Hepatocyte (in vitro differentiated cells): ENCODE measurements at regions not wholly inside any gene's neighbourhood (a gene's known extent, or its start where the extent isn't known, plus 50 kb on each side); places are given as distances from the start of the nearest gene placed in this dataset.
"Not testable (repeated sequence)": the region's sequence is repeated elsewhere in the genome, so short reads cannot be mapped to it uniquely, and the experiment has no call there.

Experiments used
- DNase-seq: peaks from one replicate; pipeline ENCODE4 v3.0.0-alpha.2; 2016; ENCODE audit warnings: low spot score
- H2AFZ ChIP-seq: fragments of 200-600 bp; sonication (generic); 2 replicates; pipeline ENCODE4 v1.6.0; 2016; ENCODE audit warnings: antibody characterized with exemption, mild to moderate bottlenecking
- H3K27ac ChIP-seq: fragments of 200-600 bp; sonication (generic); 2 replicates; pipeline ENCODE4 v1.5.1; 2016; ENCODE audit warnings: mild to moderate bottlenecking
- H3K27me3 ChIP-seq: fragments of 200-600 bp; sonication (generic); 2 replicates; pipeline ENCODE4 v1.6.1; 2016
- H3K36me3 ChIP-seq: fragments of 200-600 bp; sonication (generic); replicated peaks from 2 replicates; pipeline ENCODE4 v1.5.1; 2016; ENCODE audit warnings: low read depth; ENCODE audit not compliant: insufficient read depth
- H3K4me1 ChIP-seq: fragments of 200-600 bp; sonication (generic); 2 replicates; pipeline ENCODE4 v1.5.1; 2016; ENCODE audit warnings: mild to moderate bottlenecking, moderate library complexity; ENCODE audit not compliant: insufficient read depth
- H3K4me2 ChIP-seq: fragments of 200-600 bp; sonication (generic); 2 replicates; pipeline ENCODE4 v1.6.0; 2016
- H3K4me3 ChIP-seq: fragments of 200-600 bp; sonication (generic); 2 replicates; pipeline ENCODE4 v1.5.1; 2016; ENCODE audit warnings: mild to moderate bottlenecking
- H3K79me2 ChIP-seq: fragments of 200-600 bp; sonication (generic); 2 replicates; pipeline ENCODE4 v1.6.0; 2017; ENCODE audit warnings: mild to moderate bottlenecking
- H3K9me2 ChIP-seq: fragments of 200-600 bp; sonication (generic); replicated peaks from 2 replicates; pipeline ENCODE4 v1.6.0; 2017; ENCODE audit warnings: mild to moderate bottlenecking; ENCODE audit not compliant: insufficient read depth
- H3K9me3 ChIP-seq: fragments of 200-600 bp; sonication (generic); 2 replicates; pipeline ENCODE4 v1.5.1; 2016; ENCODE audit warnings: low read depth, mild to moderate bottlenecking
- H4K20me1 ChIP-seq: fragments of 200-600 bp; sonication (generic); 2 replicates; pipeline ENCODE4 v1.6.0; 2016; ENCODE audit warnings: mild to moderate bottlenecking; ENCODE audit not compliant: insufficient read depth, poor library complexity, severe bottlenecking
- EZH2 ChIP-seq: fragments of 200-600 bp; sonication (generic); IDR thresholded peaks from 2 replicates; pipeline ENCODE4 v1.6.1; 2016; ENCODE audit warnings: antibody characterized with exemption, mild to moderate bottlenecking, borderline replicate concordance
- EZH2phosphoT487 ChIP-seq: fragments of 200-600 bp; sonication (generic); IDR thresholded peaks from one replicate; pipeline ENCODE4 v1.6.1; 2018; ENCODE audit warnings: antibody characterized with exemption, mild to moderate bottlenecking, low read depth, moderate library complexity; ENCODE audit not compliant: unreplicated experiment, severe bottlenecking
- WGBS: methylation state at CpG from one replicate; pipeline ENCODE4 v1.1.6; 2016; ENCODE audit warnings: low lambda C conversion rate; ENCODE audit errors: missing lambda C conversion rate; 5-methylcytosine and 5-hydroxymethylcytosine counted together
- TF ChIP-seq, protein P1 (sequence below): fragments of 200-600 bp; sonication (generic); IDR thresholded peaks from 2 replicates; pipeline ENCODE4 v1.5.1; 2016; ENCODE audit warnings: antibody characterized with exemption, mild to moderate bottlenecking; ENCODE audit not compliant: poor library complexity

DNA sequence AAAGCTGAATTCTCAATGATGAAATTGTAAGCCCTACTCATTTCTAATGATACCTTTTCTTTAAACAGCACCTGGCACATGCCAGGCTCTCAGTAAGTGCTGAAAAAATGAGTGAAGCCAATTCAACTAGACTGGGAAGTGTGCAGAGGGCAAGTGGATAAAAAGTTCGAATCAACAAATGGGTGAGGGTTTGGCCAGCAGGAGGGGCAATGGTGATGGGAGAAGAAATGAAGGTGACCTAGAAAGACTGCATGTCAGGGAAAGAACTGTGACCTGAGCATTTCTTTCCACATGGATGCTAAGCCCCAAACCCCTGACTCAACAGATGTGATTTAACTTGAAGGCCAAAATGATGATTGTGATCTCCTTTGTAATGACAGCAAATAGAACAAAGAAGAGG, 54.6 kb downstream of the DKK1 start:
- Histone ChIP-seq H3K4me3 (no peak overlapping the region), H3K4me2 (no peak overlapping the region), H3K9me3 (no peaks in the 10 kb centered on the region), H3K27ac (no peak overlapping the region), H3K4me1 (no peaks in the 10 kb centered on the region), H4K20me1 (no peaks in the 10 kb centered on the region), H3K36me3 (no peaks in the 10 kb centered on the region), H2AFZ (no peak overlapping the region), H3K79me2 (no peaks in the 10 kb centered on the region), H3K27me3 (no peaks in the 10 kb centered on the region), H3K9me2 (no peaks in the 10 kb centered on the region)
- TF ChIP-seq EZH2phosphoT487 (no peak), EZH2 (no peak)
- TF ChIP-seq, protein P1, sequence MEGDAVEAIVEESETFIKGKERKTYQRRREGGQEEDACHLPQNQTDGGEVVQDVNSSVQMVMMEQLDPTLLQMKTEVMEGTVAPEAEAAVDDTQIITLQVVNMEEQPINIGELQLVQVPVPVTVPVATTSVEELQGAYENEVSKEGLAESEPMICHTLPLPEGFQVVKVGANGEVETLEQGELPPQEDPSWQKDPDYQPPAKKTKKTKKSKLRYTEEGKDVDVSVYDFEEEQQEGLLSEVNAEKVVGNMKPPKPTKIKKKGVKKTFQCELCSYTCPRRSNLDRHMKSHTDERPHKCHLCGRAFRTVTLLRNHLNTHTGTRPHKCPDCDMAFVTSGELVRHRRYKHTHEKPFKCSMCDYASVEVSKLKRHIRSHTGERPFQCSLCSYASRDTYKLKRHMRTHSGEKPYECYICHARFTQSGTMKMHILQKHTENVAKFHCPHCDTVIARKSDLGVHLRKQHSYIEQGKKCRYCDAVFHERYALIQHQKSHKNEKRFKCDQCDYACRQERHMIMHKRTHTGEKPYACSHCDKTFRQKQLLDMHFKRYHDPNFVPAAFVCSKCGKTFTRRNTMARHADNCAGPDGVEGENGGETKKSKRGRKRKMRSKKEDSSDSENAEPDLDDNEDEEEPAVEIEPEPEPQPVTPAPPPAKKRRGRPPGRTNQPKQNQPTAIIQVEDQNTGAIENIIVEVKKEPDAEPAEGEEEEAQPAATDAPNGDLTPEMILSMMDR, result no peak
- 81% methylated on average over 1 of the region's 1 CpG for WGBS
- no peak for DNase-seq

DNA sequence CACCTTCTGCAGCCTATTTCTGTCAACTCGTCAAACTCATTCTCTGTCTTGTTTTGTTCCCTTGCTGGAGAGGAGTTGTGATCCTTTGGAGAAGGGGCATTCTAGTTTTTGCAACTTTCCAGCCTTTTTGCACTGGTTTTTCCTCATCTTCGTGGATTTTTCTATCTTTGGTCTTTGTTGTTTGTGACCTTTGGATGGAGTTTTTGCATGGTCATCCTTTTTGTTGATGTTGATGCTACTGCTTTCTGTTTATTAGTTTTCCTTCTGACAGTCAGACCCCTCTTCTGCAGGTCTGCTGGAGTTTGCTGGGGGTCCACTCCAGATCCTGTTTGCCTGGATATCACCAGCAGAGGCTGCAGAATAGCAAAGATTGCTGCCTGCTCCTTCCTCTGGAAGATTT, 60.1 kb downstream of the DKK1 start:
- H3K9me3 ChIP-seq, H3K27ac ChIP-seq, H4K20me1 ChIP-seq, DNase-seq, H3K36me3 ChIP-seq, H3K4me1 ChIP-seq, H3K4me2 ChIP-seq, H3K27me3 ChIP-seq, H3K4me3 ChIP-seq, H2AFZ ChIP-seq, H3K79me2 ChIP-seq, H3K9me2 ChIP-seq: not testable (repeated sequence)
- WGBS, result 59% methylated on average over 2 of the region's 2 CpGs

DNA sequence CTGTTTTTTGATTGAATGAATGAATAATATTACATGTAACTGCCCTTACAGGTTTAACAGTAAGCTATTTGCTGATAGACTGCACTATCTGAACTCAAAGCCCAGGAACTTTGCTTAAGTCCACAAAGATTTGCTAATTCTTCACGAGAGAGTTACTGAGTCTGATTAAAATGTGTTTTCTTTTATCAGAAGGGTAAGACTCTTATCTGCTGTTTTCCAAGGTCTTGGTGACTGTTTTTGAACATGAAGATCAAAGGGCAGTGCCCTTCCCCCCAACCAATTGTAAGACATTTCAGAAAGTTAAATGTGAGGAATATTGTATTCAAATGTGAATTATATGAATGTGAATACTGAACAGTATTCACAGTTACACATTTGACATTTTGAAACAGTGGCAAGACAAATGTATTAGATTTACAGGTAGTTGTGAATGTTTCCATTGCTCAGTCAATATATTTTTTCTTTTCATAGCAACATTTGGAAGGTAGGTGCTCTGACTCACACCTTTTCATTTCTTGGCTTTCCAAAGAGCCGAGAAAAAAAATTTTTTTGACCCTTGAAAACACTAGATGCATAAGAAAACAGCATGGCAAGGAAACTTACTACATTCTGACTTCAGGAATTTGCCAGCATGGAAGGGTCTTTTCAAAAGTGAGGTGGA, 62.7 kb downstream of the DKK1 start:
- Histone ChIP-seq H3K4me2 (peak overlapping the region; percentile 23), H3K27ac (peak overlapping the region; percentile 8), H4K20me1 (no peaks in the 10 kb centered on the region), H3K4me3 (no peak overlapping the region), H3K79me2 (no peaks in the 10 kb centered on the region), H3K36me3 (no peaks in the 10 kb centered on the region), H2AFZ (no peak overlapping the region), H3K9me2 (no peaks in the 10 kb centered on the region), H3K27me3 (no peaks in the 10 kb centered on the region), H3K4me1 (peaks cover 7% of the 10 kb centered on the region), H3K9me3 (no peaks in the 10 kb centered on the region)
- no peak for DNase-seq
- WGBS, result 40% methylated on average over 2 of the region's 2 CpGs
- TF ChIP-seq EZH2 (no peak), EZH2phosphoT487 (no peak)
- TF ChIP-seq, protein P1, result no peak

DNA sequence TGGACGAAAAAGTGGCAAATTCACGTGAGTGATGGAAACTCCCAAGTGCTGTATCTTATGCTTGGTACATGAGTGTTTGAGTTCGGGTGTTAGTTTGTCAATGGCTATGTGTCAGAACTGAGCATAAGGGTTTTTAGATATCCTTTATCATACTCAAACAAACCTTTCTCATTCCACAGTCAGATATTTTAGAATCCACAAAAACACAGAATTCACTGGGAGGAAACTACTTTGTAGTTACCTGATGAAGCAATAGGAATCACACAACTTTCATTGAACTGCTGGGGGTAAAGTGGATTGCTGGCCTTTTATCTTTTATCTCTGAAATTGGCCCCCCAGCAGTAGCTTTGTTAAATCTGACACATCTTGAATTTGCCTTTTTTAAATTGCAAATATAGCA, 64.0 kb downstream of the DKK1 start:
- 37% methylated on average over 3 of the region's 3 CpGs for WGBS
- Histone ChIP-seq H3K27me3 (no peaks in the 10 kb centered on the region), H3K9me2 (no peaks in the 10 kb centered on the region), H2AFZ (no peak overlapping the region), H3K9me3 (no peaks in the 10 kb centered on the region), H3K79me2 (no peaks in the 10 kb centered on the region), H3K4me3 (no peak overlapping the region), H3K4me2 (no peak overlapping the region), H3K4me1 (peaks cover 7% of the 10 kb centered on the region), H3K36me3 (no peaks in the 10 kb centered on the region), H3K27ac (no peak overlapping the region), H4K20me1 (no peaks in the 10 kb centered on the region)
- no peak for TF ChIP-seq EZH2
- TF ChIP-seq, protein P1, result no peak
- no peak for TF ChIP-seq EZH2phosphoT487
- no peak for DNase-seq
